HepG2 (cell line): ENCODE measurements at regions not wholly inside any gene's neighbourhood (a gene's known extent, or its start where the extent isn't known, plus 50 kb on each side); places are given as distances from the start of the nearest gene placed in this dataset.

Experiments used
- AHDC1 ChIP-seq: sonication (generic); formaldehyde crosslinking; IDR thresholded peaks from 2 replicates; pipeline ENCODE4 v1.5.1; 2020; ENCODE audit warnings: mild to moderate bottlenecking, missing genetic modification reagents, borderline replicate concordance
- BCL6 ChIP-seq: IDR thresholded peaks from 2 replicates; pipeline ENCODE4 v1.6.1; 2016; ENCODE audit warnings: missing genetic modification reagents, missing compliant biosample characterization
- CSRNP1 ChIP-seq: sonication (generic); formaldehyde crosslinking; IDR thresholded peaks from 2 replicates; pipeline ENCODE4 v1.8.1; 2023; ENCODE audit warnings: mild to moderate bottlenecking, missing genetic modification reagents
- HCFC1 ChIP-seq: fragments of 150-350 bp; IDR thresholded peaks from 2 replicates; pipeline ENCODE4 v1.6.1; 2014; ENCODE audit warnings: low read depth, low read length
- HES4 ChIP-seq: sonication (generic); formaldehyde crosslinking; IDR thresholded peaks from 2 replicates; pipeline ENCODE4 v1.9.0; 2021; ENCODE audit warnings: mild to moderate bottlenecking, missing genetic modification reagents, borderline replicate concordance
- NCOR1 ChIP-seq: fragments of 200-600 bp; sonication (generic); IDR thresholded peaks from 2 replicates; pipeline ENCODE4 v1.7.0; 2017; ENCODE audit warnings: antibody characterized with exemption, low read length, borderline replicate concordance
- NFATC3 ChIP-seq: sonication (generic); formaldehyde crosslinking; IDR thresholded peaks from 2 replicates; pipeline ENCODE4 v1.5.1; 2020; ENCODE audit warnings: mild to moderate bottlenecking, missing genetic modification reagents
- RBFOX2 ChIP-seq: fragments of 200-400 bp; formaldehyde crosslinking; IDR thresholded peaks from 2 replicates; pipeline ENCODE4 v1.6.1; 2017; ENCODE audit warnings: low read depth, mild to moderate bottlenecking, low read length
- RORA ChIP-seq: sonication (generic); formaldehyde crosslinking; IDR thresholded peaks from 2 replicates; pipeline ENCODE4 v1.5.0; 2020; ENCODE audit warnings: mild to moderate bottlenecking, missing genetic modification reagents, moderate library complexity
- SNAPC5 ChIP-seq: sonication (generic); formaldehyde crosslinking; IDR thresholded peaks from 2 replicates; pipeline ENCODE4 v1.8.1; 2023; ENCODE audit warnings: mild to moderate bottlenecking, missing genetic modification reagents, borderline replicate concordance
- STAG1 ChIP-seq: sonication (generic); formaldehyde crosslinking; IDR thresholded peaks from 2 replicates; pipeline ENCODE4 v1.4.0; 2020; ENCODE audit warnings: missing genetic modification reagents
- ZBTB42 ChIP-seq: sonication (generic); formaldehyde crosslinking; IDR thresholded peaks from 2 replicates; pipeline ENCODE4 v1.5.0; 2020; ENCODE audit warnings: mild to moderate bottlenecking, missing genetic modification reagents
- ZNF207 ChIP-seq: fragments of 450-650 bp; IDR thresholded peaks from 2 replicates; pipeline ENCODE4 v1.6.1; 2016; ENCODE audit warnings: antibody characterized with exemption, borderline replicate concordance
- ZNF326 ChIP-seq: sonication (generic); formaldehyde crosslinking; IDR thresholded peaks from 2 replicates; pipeline ENCODE4 v1.4.0; 2020; ENCODE audit warnings: missing genetic modification reagents, borderline replicate concordance
- ZNF430 ChIP-seq: sonication (generic); formaldehyde crosslinking; IDR thresholded peaks from 2 replicates; pipeline ENCODE4 v1.9.0; 2021; ENCODE audit warnings: mild to moderate bottlenecking, missing genetic modification reagents
- ZNF431 ChIP-seq: sonication (generic); formaldehyde crosslinking; IDR thresholded peaks from 2 replicates; pipeline ENCODE4 v1.9.0; 2022; ENCODE audit warnings: missing genetic modification reagents, low read depth, mild to moderate bottlenecking, borderline replicate concordance
- ZNF577 ChIP-seq: sonication (generic); formaldehyde crosslinking; IDR thresholded peaks from 2 replicates; pipeline ENCODE4 v1.4.0; 2020; ENCODE audit warnings: mild to moderate bottlenecking, low read depth, missing genetic modification reagents, borderline replicate concordance
- ZNF589 ChIP-seq: sonication (generic); formaldehyde crosslinking; conservative IDR thresholded peaks from 2 replicates; pipeline ENCODE4 v1.8.0; 2022; ENCODE audit warnings: mild to moderate bottlenecking, moderate library complexity, missing genetic modification reagents
- ZNF598 ChIP-seq: sonication (generic); formaldehyde crosslinking; IDR thresholded peaks from 2 replicates; pipeline ENCODE4 v1.5.1; 2020; ENCODE audit warnings: mild to moderate bottlenecking, missing genetic modification reagents, borderline replicate concordance
- ZNF687 ChIP-seq: sonication (generic); formaldehyde crosslinking; IDR thresholded peaks from 2 replicates; pipeline ENCODE4 v1.5.1; 2020; ENCODE audit warnings: mild to moderate bottlenecking, missing genetic modification reagents, moderate library complexity

GRCh38 chr9:106400950-106401349, 462.0 kb upstream of the ZNF462 start (continued):
- TF ChIP-seq HES4 (CRISPR knock-in tag) (no peak), ZNF589 (no peak), RBFOX2 (no peak), ZNF326 (no peak), STAG1 (CRISPR knock-in tag) (no peak), CSRNP1 (CRISPR knock-in tag) (no peak), ZBTB42 (CRISPR knock-in tag) (no peak), NFATC3 (CRISPR knock-in tag) (no peak), ZNF430 (CRISPR knock-in tag) (no peak), RORA (no peak), ZNF577 (CRISPR knock-in tag) (no peak), BCL6 (peak; percentile 54; the same call in 1 of the 2 replicates), SNAPC5 (CRISPR knock-in tag) (no peak), AHDC1 (CRISPR knock-in tag) (peak; percentile 49; the same call in 1 of the 2 replicates), ZNF687 (CRISPR knock-in tag) (no peak), ZNF207 (no peak), HCFC1 (no peak), NCOR1 (peak; percentile 62), ZNF431 (no peak), ZNF598 (CRISPR knock-in tag) (no peak)
